H9 (cell line): ENCODE measurements at regions not wholly inside any gene's neighbourhood (a gene's known extent, or its start where the extent isn't known, plus 50 kb on each side); places are given as distances from the start of the nearest gene placed in this dataset.

Experiments
- DNase-seq: peaks from one replicate; pipeline ENCODE4 v3.0.0-alpha.2; 2017
- H2AFZ ChIP-seq: one replicate; pipeline ENCODE4 v1.6.1; 2013; ENCODE audit warnings: mild to moderate bottlenecking, low read length, control low read depth, moderate library complexity
- H2AK5ac ChIP-seq: 2 replicates; pipeline ENCODE4 v1.6.1; 2013; ENCODE audit warnings: low read length, control low read depth, mixed read lengths; ENCODE audit not compliant: insufficient read length
- H2BK120ac ChIP-seq: one replicate; pipeline ENCODE4 v1.6.1; 2013; ENCODE audit warnings: low read depth, mild to moderate bottlenecking, low read length, control low read depth, inconsistent platforms; ENCODE audit not compliant: poor library complexity, severe bottlenecking
- H2BK12ac ChIP-seq: 2 replicates; pipeline ENCODE4 v1.6.1; 2013; ENCODE audit warnings: low read length, control low read depth, mixed read lengths, low read depth; ENCODE audit not compliant: insufficient read length
- H2BK15ac ChIP-seq: 2 replicates; pipeline ENCODE4 v1.6.1; 2013; ENCODE audit warnings: low read depth, low read length, control low read depth
- H2BK20ac ChIP-seq: one replicate; pipeline ENCODE4 v1.6.1; 2013; ENCODE audit warnings: low read depth, mild to moderate bottlenecking, low read length, control low read depth, inconsistent platforms; ENCODE audit not compliant: poor library complexity, severe bottlenecking
- H2BK5ac ChIP-seq: 2 replicates; pipeline ENCODE4 v1.6.1; 2013; ENCODE audit warnings: low read length, control low read depth, mixed read lengths; ENCODE audit not compliant: insufficient read length
- H3K14ac ChIP-seq: 2 replicates; pipeline ENCODE4 v1.6.1; 2013; ENCODE audit warnings: low read length, control low read depth; ENCODE audit not compliant: insufficient read depth
- H3K18ac ChIP-seq: 2 replicates; pipeline ENCODE4 v1.6.1; 2013; ENCODE audit warnings: low read depth, mild to moderate bottlenecking, mixed read lengths, low read length, control low read depth; ENCODE audit not compliant: insufficient read length
- H3K23ac ChIP-seq: 2 replicates; pipeline ENCODE4 v1.6.1; 2013; ENCODE audit warnings: low read length, control low read depth, mixed read lengths, low read depth; ENCODE audit not compliant: insufficient read length
- H3K23me2 ChIP-seq: 2 replicates; pipeline ENCODE4 v1.6.1; 2013; ENCODE audit warnings: low read depth, mild to moderate bottlenecking, mixed read lengths, low read length, control low read depth; ENCODE audit not compliant: insufficient read length, poor library complexity, severe bottlenecking
- H3K27ac ChIP-seq: 2 replicates; pipeline ENCODE4 v1.5.1; 2013; ENCODE audit warnings: low read length, control low read depth, mixed read lengths, low read depth; ENCODE audit not compliant: insufficient read length
- H3K27me3 ChIP-seq: 2 replicates; pipeline ENCODE4 v1.6.1; 2013; ENCODE audit warnings: low read length, control low read depth, inconsistent platforms; ENCODE audit not compliant: insufficient read depth
- H3K4ac ChIP-seq: 2 replicates; pipeline ENCODE4 v1.6.1; 2013; ENCODE audit warnings: low read depth, mild to moderate bottlenecking, control low read depth, inconsistent platforms, low read length, moderate library complexity
- H3K4me1 ChIP-seq: 2 replicates; pipeline ENCODE4 v1.6.1; 2013; ENCODE audit warnings: low read length, control low read depth, inconsistent platforms; ENCODE audit not compliant: insufficient read depth
- H3K4me2 ChIP-seq: 2 replicates; pipeline ENCODE4 v1.6.1; 2013; ENCODE audit warnings: low read length, control low read depth, mixed read lengths; ENCODE audit not compliant: insufficient read length, insufficient read depth
- H3K56ac ChIP-seq: 2 replicates; pipeline ENCODE4 v1.6.1; 2013; ENCODE audit warnings: low read depth, mild to moderate bottlenecking, mixed read lengths, low read length, control low read depth; ENCODE audit not compliant: insufficient read length
- H3K79me1 ChIP-seq: 2 replicates; pipeline ENCODE4 v1.6.1; 2013; ENCODE audit warnings: low read depth, mild to moderate bottlenecking, moderate library complexity, low read length, control low read depth, inconsistent platforms; ENCODE audit not compliant: insufficient read depth, poor library complexity, severe bottlenecking
- H3K79me2 ChIP-seq: 2 replicates; pipeline ENCODE4 v1.6.1; 2013; ENCODE audit warnings: low read length, control low read depth, inconsistent platforms; ENCODE audit not compliant: insufficient read depth
- H3K9ac ChIP-seq: 2 replicates; pipeline ENCODE4 v1.6.1; 2013; ENCODE audit warnings: low read length, control low read depth, mixed read lengths; ENCODE audit not compliant: insufficient read length; ENCODE audit errors: extremely low read depth
- H3K9me3 ChIP-seq: one replicate; pipeline ENCODE4 v1.6.1; 2013; ENCODE audit warnings: low read depth, low read length, inconsistent platforms; ENCODE audit not compliant: control insufficient read depth
- H3T11ph ChIP-seq: one replicate; pipeline ENCODE4 v1.6.1; 2013; ENCODE audit warnings: mild to moderate bottlenecking, low read length, control low read depth, inconsistent platforms
- H4K20me1 ChIP-seq: one replicate; pipeline ENCODE4 v1.6.1; 2013; ENCODE audit not compliant: control insufficient read depth, insufficient read length, insufficient read depth
- H4K5ac ChIP-seq: 2 replicates; pipeline ENCODE4 v1.6.1; 2013; ENCODE audit warnings: low read depth, mild to moderate bottlenecking, mixed read lengths, low read length, control low read depth; ENCODE audit not compliant: insufficient read length
- H4K8ac ChIP-seq: replicated peaks from 2 replicates; pipeline ENCODE4 v1.6.1; 2013; ENCODE audit warnings: low read length, control low read depth, mixed read lengths, low read depth; ENCODE audit not compliant: insufficient read length
- H4K91ac ChIP-seq: 2 replicates; pipeline ENCODE4 v1.6.1; 2013; ENCODE audit warnings: low read depth, mild to moderate bottlenecking, moderate library complexity, mixed read lengths, low read length, control low read depth; ENCODE audit not compliant: insufficient read length
- H3K27ac Mint-ChIP-seq, 3 experiments: 2 replicates in 2 of 3; 3 replicates in 1 of 3; pipeline ENCODE4 v1.8.0; 2020 to 2021; ENCODE audit warnings: mixed read lengths in 3 of 3, mild to moderate bottlenecking in 1 of 3, moderate library complexity in 1 of 3
- H3K27me3 Mint-ChIP-seq: 2 replicates; pipeline ENCODE4 v1.8.0; 2021; ENCODE audit warnings: low read depth, mild to moderate bottlenecking, moderate library complexity, mixed read lengths
- H3K36me3 Mint-ChIP-seq, 3 experiments: 2 replicates in 2 of 3; 3 replicates in 1 of 3; pipeline ENCODE4 v1.8.0; 2020 to 2021; ENCODE audit warnings: low read depth in 3 of 3, mixed read lengths in 3 of 3; ENCODE audit not compliant: insufficient read depth in 1 of 3
- H3K4me1 Mint-ChIP-seq, 2 experiments: 2 replicates each; pipeline ENCODE4 v1.8.0; 2020; ENCODE audit warnings: mixed read lengths in 2 of 2
- H3K4me3 Mint-ChIP-seq, 2 experiments: 2 replicates in 1 of 2; 3 replicates in 1 of 2; pipeline ENCODE4 v1.8.0; 2020 to 2021; ENCODE audit warnings: mild to moderate bottlenecking in 2 of 2, mixed read lengths in 2 of 2, moderate library complexity in 1 of 2
- H3K9me3 Mint-ChIP-seq, 2 experiments: 2 replicates in 1 of 2; 3 replicates in 1 of 2; pipeline ENCODE4 v1.8.0; 2020; ENCODE audit warnings: mild to moderate bottlenecking in 2 of 2, mixed read lengths in 2 of 2, moderate library complexity in 1 of 2
- WGBS: extraction: QIAGEN DNeasy Blood & Tissue Kit; methylation state at CpG from one replicate; pipeline ENCODE4 v1.1.7; 2013; ENCODE audit warnings: missing lambda C conversion rate, low lambda C conversion rate, mixed read lengths; ENCODE audit not compliant: insufficient read length; ENCODE audit errors: extremely low coverage; 5-methylcytosine and 5-hydroxymethylcytosine counted together
- TF ChIP-seq, protein P1 (sequence below): fragments of 200-600 bp; sonication (generic); conservative IDR thresholded peaks from 3 replicates; pipeline ENCODE4 v1.8.0; 2021; ENCODE audit warnings: antibody characterized with exemption, mild to moderate bottlenecking

DNA sequence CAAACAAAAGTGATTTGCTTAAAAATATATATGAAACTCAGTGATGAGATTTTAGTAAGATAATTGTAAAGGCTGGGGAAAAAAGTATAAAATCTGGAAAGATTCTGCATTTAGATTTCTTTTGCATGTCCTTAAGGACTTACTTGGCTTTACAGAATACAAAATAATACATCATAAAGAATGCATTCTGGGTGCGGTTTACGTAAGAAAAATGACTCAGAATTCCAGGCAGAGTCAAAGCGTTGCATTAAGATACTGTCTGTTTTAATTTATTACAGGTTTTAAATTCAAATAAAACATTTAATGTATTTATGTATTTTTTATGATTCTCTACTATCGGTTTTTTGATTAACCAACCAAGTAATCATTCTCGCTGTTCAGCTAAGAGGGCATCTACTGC, 178.0 kb downstream of the SH3BP4 start:
- Histone ChIP-seq H3K9ac (no peak overlapping the region), H3K27me3 (peaks cover 15% of the 10 kb centered on the region; the same call in 1 of the 2 replicates), H2AK5ac (no peak overlapping the region), H4K8ac (no peak overlapping the region), H2BK20ac (no peak overlapping the region), H3K79me2 (no peaks in the 10 kb centered on the region), H3K23ac (no peak overlapping the region), H2BK15ac (no peak overlapping the region), H4K5ac (no peak overlapping the region), H3K9me3 (no peaks in the 10 kb centered on the region), H2BK120ac (no peak overlapping the region), H3K4me2 (no peak overlapping the region), H3K27ac (no peak overlapping the region), H4K91ac (no peak overlapping the region), H3K79me1 (no peaks in the 10 kb centered on the region), H3K14ac (no peak overlapping the region), H2BK5ac (no peak overlapping the region), H4K20me1 (no peaks in the 10 kb centered on the region), H3K56ac (no peak overlapping the region), H3K4ac (no peak overlapping the region), H3T11ph (no peak overlapping the region), H3K4me1 (no peaks in the 10 kb centered on the region), H2AFZ (no peak overlapping the region), H2BK12ac (no peak overlapping the region), H3K23me2 (no peaks in the 10 kb centered on the region), H3K18ac (no peak overlapping the region)
- H3K4me1 Mint-ChIP-seq = peaks cover 9 to 12% of the 10 kb centered on the region in 2 experiments
- no peaks in the 10 kb centered on the region for H3K36me3 Mint-ChIP-seq
- no peak overlapping the region for H3K27ac Mint-ChIP-seq
- DNase-seq = no peak
- peaks cover 3 to 10% of the 10 kb centered on the region in 2 experiments; a peak in 2 of 5 replicates for H3K9me3 Mint-ChIP-seq
- H3K27me3 Mint-ChIP-seq = peaks cover 96% of the 10 kb centered on the region
- no peak overlapping the region for H3K4me3 Mint-ChIP-seq
- WGBS = no CpG with 5 or more reads among the region's 5 CpGs
- TF ChIP-seq, protein P1, sequence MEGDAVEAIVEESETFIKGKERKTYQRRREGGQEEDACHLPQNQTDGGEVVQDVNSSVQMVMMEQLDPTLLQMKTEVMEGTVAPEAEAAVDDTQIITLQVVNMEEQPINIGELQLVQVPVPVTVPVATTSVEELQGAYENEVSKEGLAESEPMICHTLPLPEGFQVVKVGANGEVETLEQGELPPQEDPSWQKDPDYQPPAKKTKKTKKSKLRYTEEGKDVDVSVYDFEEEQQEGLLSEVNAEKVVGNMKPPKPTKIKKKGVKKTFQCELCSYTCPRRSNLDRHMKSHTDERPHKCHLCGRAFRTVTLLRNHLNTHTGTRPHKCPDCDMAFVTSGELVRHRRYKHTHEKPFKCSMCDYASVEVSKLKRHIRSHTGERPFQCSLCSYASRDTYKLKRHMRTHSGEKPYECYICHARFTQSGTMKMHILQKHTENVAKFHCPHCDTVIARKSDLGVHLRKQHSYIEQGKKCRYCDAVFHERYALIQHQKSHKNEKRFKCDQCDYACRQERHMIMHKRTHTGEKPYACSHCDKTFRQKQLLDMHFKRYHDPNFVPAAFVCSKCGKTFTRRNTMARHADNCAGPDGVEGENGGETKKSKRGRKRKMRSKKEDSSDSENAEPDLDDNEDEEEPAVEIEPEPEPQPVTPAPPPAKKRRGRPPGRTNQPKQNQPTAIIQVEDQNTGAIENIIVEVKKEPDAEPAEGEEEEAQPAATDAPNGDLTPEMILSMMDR = no peak
